H9 (cell line): ENCODE measurements at regions not wholly inside any gene's neighbourhood (a gene's known extent, or its start where the extent isn't known, plus 50 kb on each side); places are given as distances from the start of the nearest gene placed in this dataset.

ENCODE experiments used
- DNase-seq: peaks from one replicate; pipeline ENCODE4 v3.0.0-alpha.2; 2017
- H2AFZ ChIP-seq: one replicate; pipeline ENCODE4 v1.6.1; 2013; ENCODE audit warnings: mild to moderate bottlenecking, low read length, control low read depth, moderate library complexity
- H2AK5ac ChIP-seq: 2 replicates; pipeline ENCODE4 v1.6.1; 2013; ENCODE audit warnings: low read length, control low read depth, mixed read lengths; ENCODE audit not compliant: insufficient read length
- H2BK120ac ChIP-seq: one replicate; pipeline ENCODE4 v1.6.1; 2013; ENCODE audit warnings: low read depth, mild to moderate bottlenecking, low read length, control low read depth, inconsistent platforms; ENCODE audit not compliant: poor library complexity, severe bottlenecking
- H2BK12ac ChIP-seq: 2 replicates; pipeline ENCODE4 v1.6.1; 2013; ENCODE audit warnings: low read length, control low read depth, mixed read lengths, low read depth; ENCODE audit not compliant: insufficient read length
- H2BK15ac ChIP-seq: 2 replicates; pipeline ENCODE4 v1.6.1; 2013; ENCODE audit warnings: low read depth, low read length, control low read depth
- H2BK20ac ChIP-seq: one replicate; pipeline ENCODE4 v1.6.1; 2013; ENCODE audit warnings: low read depth, mild to moderate bottlenecking, low read length, control low read depth, inconsistent platforms; ENCODE audit not compliant: poor library complexity, severe bottlenecking
- H2BK5ac ChIP-seq: 2 replicates; pipeline ENCODE4 v1.6.1; 2013; ENCODE audit warnings: low read length, control low read depth, mixed read lengths; ENCODE audit not compliant: insufficient read length
- H3K14ac ChIP-seq: 2 replicates; pipeline ENCODE4 v1.6.1; 2013; ENCODE audit warnings: low read length, control low read depth; ENCODE audit not compliant: insufficient read depth
- H3K18ac ChIP-seq: 2 replicates; pipeline ENCODE4 v1.6.1; 2013; ENCODE audit warnings: low read depth, mild to moderate bottlenecking, mixed read lengths, low read length, control low read depth; ENCODE audit not compliant: insufficient read length
- H3K23ac ChIP-seq: 2 replicates; pipeline ENCODE4 v1.6.1; 2013; ENCODE audit warnings: low read length, control low read depth, mixed read lengths, low read depth; ENCODE audit not compliant: insufficient read length
- H3K23me2 ChIP-seq: 2 replicates; pipeline ENCODE4 v1.6.1; 2013; ENCODE audit warnings: low read depth, mild to moderate bottlenecking, mixed read lengths, low read length, control low read depth; ENCODE audit not compliant: insufficient read length, poor library complexity, severe bottlenecking
- H3K27ac ChIP-seq: 2 replicates; pipeline ENCODE4 v1.5.1; 2013; ENCODE audit warnings: low read length, control low read depth, mixed read lengths, low read depth; ENCODE audit not compliant: insufficient read length
- H3K27me3 ChIP-seq: 2 replicates; pipeline ENCODE4 v1.6.1; 2013; ENCODE audit warnings: low read length, control low read depth, inconsistent platforms; ENCODE audit not compliant: insufficient read depth
- H3K4ac ChIP-seq: 2 replicates; pipeline ENCODE4 v1.6.1; 2013; ENCODE audit warnings: low read depth, mild to moderate bottlenecking, control low read depth, inconsistent platforms, low read length, moderate library complexity
- H3K4me1 ChIP-seq: 2 replicates; pipeline ENCODE4 v1.6.1; 2013; ENCODE audit warnings: low read length, control low read depth, inconsistent platforms; ENCODE audit not compliant: insufficient read depth
- H3K4me2 ChIP-seq: 2 replicates; pipeline ENCODE4 v1.6.1; 2013; ENCODE audit warnings: low read length, control low read depth, mixed read lengths; ENCODE audit not compliant: insufficient read length, insufficient read depth
- H3K56ac ChIP-seq: 2 replicates; pipeline ENCODE4 v1.6.1; 2013; ENCODE audit warnings: low read depth, mild to moderate bottlenecking, mixed read lengths, low read length, control low read depth; ENCODE audit not compliant: insufficient read length
- H3K79me1 ChIP-seq: 2 replicates; pipeline ENCODE4 v1.6.1; 2013; ENCODE audit warnings: low read depth, mild to moderate bottlenecking, moderate library complexity, low read length, control low read depth, inconsistent platforms; ENCODE audit not compliant: insufficient read depth, poor library complexity, severe bottlenecking
- H3K79me2 ChIP-seq: 2 replicates; pipeline ENCODE4 v1.6.1; 2013; ENCODE audit warnings: low read length, control low read depth, inconsistent platforms; ENCODE audit not compliant: insufficient read depth
- H3K9ac ChIP-seq: 2 replicates; pipeline ENCODE4 v1.6.1; 2013; ENCODE audit warnings: low read length, control low read depth, mixed read lengths; ENCODE audit not compliant: insufficient read length; ENCODE audit errors: extremely low read depth
- H3K9me3 ChIP-seq: one replicate; pipeline ENCODE4 v1.6.1; 2013; ENCODE audit warnings: low read depth, low read length, inconsistent platforms; ENCODE audit not compliant: control insufficient read depth
- H3T11ph ChIP-seq: one replicate; pipeline ENCODE4 v1.6.1; 2013; ENCODE audit warnings: mild to moderate bottlenecking, low read length, control low read depth, inconsistent platforms
- H4K20me1 ChIP-seq: one replicate; pipeline ENCODE4 v1.6.1; 2013; ENCODE audit not compliant: control insufficient read depth, insufficient read length, insufficient read depth
- H4K5ac ChIP-seq: 2 replicates; pipeline ENCODE4 v1.6.1; 2013; ENCODE audit warnings: low read depth, mild to moderate bottlenecking, mixed read lengths, low read length, control low read depth; ENCODE audit not compliant: insufficient read length
- H4K8ac ChIP-seq: replicated peaks from 2 replicates; pipeline ENCODE4 v1.6.1; 2013; ENCODE audit warnings: low read length, control low read depth, mixed read lengths, low read depth; ENCODE audit not compliant: insufficient read length
- H4K91ac ChIP-seq: 2 replicates; pipeline ENCODE4 v1.6.1; 2013; ENCODE audit warnings: low read depth, mild to moderate bottlenecking, moderate library complexity, mixed read lengths, low read length, control low read depth; ENCODE audit not compliant: insufficient read length
- H3K27ac Mint-ChIP-seq, 3 experiments: 2 replicates in 2 of 3; 3 replicates in 1 of 3; pipeline ENCODE4 v1.8.0; 2020 to 2021; ENCODE audit warnings: mixed read lengths in 3 of 3, mild to moderate bottlenecking in 1 of 3, moderate library complexity in 1 of 3
- H3K27me3 Mint-ChIP-seq: 2 replicates; pipeline ENCODE4 v1.8.0; 2021; ENCODE audit warnings: low read depth, mild to moderate bottlenecking, moderate library complexity, mixed read lengths
- H3K36me3 Mint-ChIP-seq, 3 experiments: 2 replicates in 2 of 3; 3 replicates in 1 of 3; pipeline ENCODE4 v1.8.0; 2020 to 2021; ENCODE audit warnings: low read depth in 3 of 3, mixed read lengths in 3 of 3; ENCODE audit not compliant: insufficient read depth in 1 of 3
- H3K4me1 Mint-ChIP-seq, 2 experiments: 2 replicates each; pipeline ENCODE4 v1.8.0; 2020; ENCODE audit warnings: mixed read lengths in 2 of 2
- H3K4me3 Mint-ChIP-seq, 2 experiments: 2 replicates in 1 of 2; 3 replicates in 1 of 2; pipeline ENCODE4 v1.8.0; 2020 to 2021; ENCODE audit warnings: mild to moderate bottlenecking in 2 of 2, mixed read lengths in 2 of 2, moderate library complexity in 1 of 2
- H3K9me3 Mint-ChIP-seq, 2 experiments: 2 replicates in 1 of 2; 3 replicates in 1 of 2; pipeline ENCODE4 v1.8.0; 2020; ENCODE audit warnings: mild to moderate bottlenecking in 2 of 2, mixed read lengths in 2 of 2, moderate library complexity in 1 of 2
- CTCF ChIP-seq: fragments of 200-600 bp; sonication (generic); conservative IDR thresholded peaks from 3 replicates; pipeline ENCODE4 v1.8.0; 2021; ENCODE audit warnings: antibody characterized with exemption, mild to moderate bottlenecking
- WGBS: extraction: QIAGEN DNeasy Blood & Tissue Kit; methylation state at CpG from one replicate; pipeline ENCODE4 v1.1.7; 2013; ENCODE audit warnings: missing lambda C conversion rate, low lambda C conversion rate, mixed read lengths; ENCODE audit not compliant: insufficient read length; ENCODE audit errors: extremely low coverage; 5-methylcytosine and 5-hydroxymethylcytosine counted together

DNA sequence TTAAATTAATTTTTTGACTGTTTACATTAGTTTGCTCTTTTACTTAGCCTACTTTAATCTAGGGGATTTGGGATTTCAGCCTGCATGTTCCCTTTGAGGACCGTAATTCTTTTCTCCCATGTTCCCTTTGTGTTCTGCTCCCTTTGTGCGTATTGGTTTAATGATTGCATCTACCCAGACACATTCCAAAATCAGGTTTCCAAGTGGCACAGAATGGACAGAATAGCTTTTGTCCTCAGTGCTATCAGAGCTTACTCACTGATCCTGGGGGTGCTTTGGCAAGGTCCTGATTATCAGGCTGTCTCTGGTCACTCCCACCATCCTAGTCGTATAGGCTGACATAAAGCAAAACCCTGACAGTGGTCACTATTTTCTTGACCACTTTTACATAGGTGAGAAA, 867.5 kb downstream of the TSN start:
- Histone ChIP-seq H2BK5ac (no peak overlapping the region), H3K4ac (no peak overlapping the region), H3K9me3 (no peaks in the 10 kb centered on the region), H3K14ac (no peak overlapping the region), H3K4me2 (no peak overlapping the region), H2BK120ac (no peak overlapping the region), H3K79me1 (no peaks in the 10 kb centered on the region), H3K23me2 (no peaks in the 10 kb centered on the region), H3K27ac (no peak overlapping the region), H3K9ac (no peak overlapping the region), H4K8ac (no peak overlapping the region), H3K23ac (no peak overlapping the region), H4K20me1 (no peaks in the 10 kb centered on the region), H4K5ac (no peak overlapping the region), H3T11ph (no peak overlapping the region), H2AK5ac (no peak overlapping the region), H2BK12ac (no peak overlapping the region), H3K18ac (no peak overlapping the region), H3K79me2 (no peaks in the 10 kb centered on the region), H3K27me3 (no peaks in the 10 kb centered on the region), H3K4me1 (peaks cover 8% of the 10 kb centered on the region; the same call in 1 of the 2 replicates), H3K56ac (no peak overlapping the region), H4K91ac (no peak overlapping the region), H2AFZ (no peak overlapping the region), H2BK15ac (no peak overlapping the region), H2BK20ac (no peak overlapping the region)
- no CpG with 5 or more reads among the region's 3 CpGs for WGBS
- Mint-ChIP-seq H3K4me1 (peaks cover 26 to 33% of the 10 kb centered on the region in 2 experiments), H3K4me3 (no peak overlapping the region), H3K36me3 (peaks cover 0 to 5% (median 0%) of the 10 kb centered on the region in 3 experiments; a peak in 2 of 7 replicates), H3K27ac (peak overlapping the region in 2 of 3 experiments; percentile 20 to 22; a peak in 2 of 7 replicates), H3K9me3 (peaks cover 0 to 3% of the 10 kb centered on the region in 2 experiments; a peak in 1 of 5 replicates), H3K27me3 (no peaks in the 10 kb centered on the region)
- TF ChIP-seq CTCF: no peak
- no peak for DNase-seq
